GM12875 (cell line): ENCODE measurements at regions not wholly inside any gene's neighbourhood (a gene's known extent, or its start where the extent isn't known, plus 50 kb on each side); places are given as distances from the start of the nearest gene placed in this dataset.

Experiments
- H3K4me3 ChIP-seq: one replicate; pipeline ENCODE4 v1.5.1; 2011; ENCODE audit warnings: low read depth, low read length, control low read depth
- TF ChIP-seq, protein P1 (sequence below): IDR thresholded peaks from 2 replicates; pipeline ENCODE4 v1.5.1; 2011; ENCODE audit warnings: low read depth, mild to moderate bottlenecking, control low read depth, inconsistent platforms, low read length, moderate library complexity, borderline replicate concordance; ENCODE audit not compliant: insufficient read depth

DNA sequence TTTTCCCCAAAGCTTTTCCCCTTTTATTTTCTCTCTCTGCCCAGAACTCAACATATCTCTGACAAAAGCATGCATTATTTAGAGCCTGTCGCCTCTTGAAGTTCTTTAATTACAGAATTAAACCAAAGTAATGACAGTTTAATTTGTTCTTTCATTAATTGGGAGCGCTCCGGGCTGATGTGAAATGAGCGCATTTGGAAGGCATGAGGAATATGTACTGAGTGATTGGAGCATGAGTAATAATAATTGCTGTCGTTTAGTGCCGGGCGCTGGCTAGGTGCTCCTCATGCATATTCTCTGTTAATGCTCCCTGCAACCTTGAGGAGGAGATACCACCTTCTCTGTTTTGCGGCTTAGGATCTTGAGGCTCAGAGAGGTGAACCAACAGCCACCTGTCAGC lies 120.5 kb downstream of the SLC25A47 start:
- H3K4me3 ChIP-seq, result no peak overlapping the region
- TF ChIP-seq, protein P1, sequence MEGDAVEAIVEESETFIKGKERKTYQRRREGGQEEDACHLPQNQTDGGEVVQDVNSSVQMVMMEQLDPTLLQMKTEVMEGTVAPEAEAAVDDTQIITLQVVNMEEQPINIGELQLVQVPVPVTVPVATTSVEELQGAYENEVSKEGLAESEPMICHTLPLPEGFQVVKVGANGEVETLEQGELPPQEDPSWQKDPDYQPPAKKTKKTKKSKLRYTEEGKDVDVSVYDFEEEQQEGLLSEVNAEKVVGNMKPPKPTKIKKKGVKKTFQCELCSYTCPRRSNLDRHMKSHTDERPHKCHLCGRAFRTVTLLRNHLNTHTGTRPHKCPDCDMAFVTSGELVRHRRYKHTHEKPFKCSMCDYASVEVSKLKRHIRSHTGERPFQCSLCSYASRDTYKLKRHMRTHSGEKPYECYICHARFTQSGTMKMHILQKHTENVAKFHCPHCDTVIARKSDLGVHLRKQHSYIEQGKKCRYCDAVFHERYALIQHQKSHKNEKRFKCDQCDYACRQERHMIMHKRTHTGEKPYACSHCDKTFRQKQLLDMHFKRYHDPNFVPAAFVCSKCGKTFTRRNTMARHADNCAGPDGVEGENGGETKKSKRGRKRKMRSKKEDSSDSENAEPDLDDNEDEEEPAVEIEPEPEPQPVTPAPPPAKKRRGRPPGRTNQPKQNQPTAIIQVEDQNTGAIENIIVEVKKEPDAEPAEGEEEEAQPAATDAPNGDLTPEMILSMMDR, result no peak

- no peak overlapping the region for H3K4me3 ChIP-seq
- TF ChIP-seq, protein P1, result no peak
These were observed 122.4 kb downstream of the SLC25A47 start for GRCh38 chr14:100445436-100446088.

DNA sequence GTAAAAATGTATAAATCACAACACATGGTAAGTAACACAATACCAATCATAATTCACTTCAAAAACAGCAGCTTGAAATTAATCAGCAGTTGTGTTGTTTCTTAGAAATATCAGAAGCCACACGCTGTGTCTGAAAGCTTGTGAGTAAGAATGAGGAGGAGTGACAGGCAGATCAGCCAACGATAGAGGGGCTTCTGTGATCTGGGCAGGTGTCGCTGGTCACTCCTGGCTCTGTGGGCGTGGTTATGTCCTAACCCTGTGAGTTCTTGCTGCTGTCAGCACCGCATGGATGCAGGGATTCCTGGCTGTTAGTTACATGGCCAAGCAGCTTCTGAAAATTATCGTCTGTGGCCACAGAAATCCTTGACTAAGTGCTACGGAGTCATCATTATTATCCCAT lies 123.4 kb downstream of the SLC25A47 start:
- H3K4me3 ChIP-seq, result no peak overlapping the region
- TF ChIP-seq, protein P1, result no peak

DNA sequence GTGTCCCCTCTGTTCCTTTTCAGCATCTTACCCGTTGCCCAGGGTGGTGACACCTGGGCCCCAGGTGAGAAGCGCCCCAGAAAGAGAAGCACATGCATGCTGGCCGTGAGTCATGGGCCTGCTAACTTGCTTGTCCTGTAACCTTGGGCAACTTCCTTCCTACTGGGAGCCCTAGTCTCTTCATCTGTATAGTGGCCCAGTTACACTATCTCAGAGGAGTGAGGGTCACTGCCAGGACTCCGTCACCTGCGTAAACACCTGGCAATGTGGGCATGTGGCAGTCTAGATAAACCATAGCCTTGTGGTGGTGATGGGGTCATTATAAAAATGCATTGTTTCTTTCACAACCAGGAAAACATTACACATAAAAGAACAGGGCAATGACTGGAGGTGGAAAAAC lies 125.2 kb downstream of the SLC25A47 start:
- no peak overlapping the region for H3K4me3 ChIP-seq
- TF ChIP-seq, protein P1, result no peak

GRCh38 chr14:100449225-100449987 lies 126.3 kb downstream of the SLC25A47 start:
- TF ChIP-seq, protein P1, result no peak
- no peak overlapping the region for H3K4me3 ChIP-seq

GRCh38 chr14:100450049-100450448 lies 126.9 kb downstream of the SLC25A47 start:
- H3K4me3 ChIP-seq, result no peak overlapping the region
- TF ChIP-seq, protein P1, result no peak

GRCh38 chr14:100450736-100451135 lies 127.6 kb downstream of the SLC25A47 start:
- H3K4me3 ChIP-seq, result no peak overlapping the region
- TF ChIP-seq, protein P1, result no peak
